A549 (cell line): ENCODE measurements at regions not wholly inside any gene's neighbourhood (a gene's known extent, or its start where the extent isn't known, plus 50 kb on each side); places are given as distances from the start of the nearest gene placed in this dataset.
A peak's percentile ranks its signal among the peaks of the same experiment; 100 is the strongest.

Experiments
- ATAC-seq, 2 experiments: fragments of 200-7000 bp in 1 of 2; fragments of >200 bp in 1 of 2; cut with Nextera tagmentation in 1 of 2; cut with Tn5 transposase in 1 of 2; 3 replicates each; pipeline versions ENCODE4 v1.8.0 to v1.9.1; 2018 to 2020; ENCODE audit warnings: mild to moderate bottlenecking in 1 of 2, moderate library complexity in 1 of 2
- CTCF ChIA-PET: fragments of 300-600 bp; sonication (Branson Sonifier 250); formaldehyde crosslinking; extraction: SDS; loops from one replicate; lab custom pipeline; 2021; ENCODE audit warnings: antibody characterized with exemption, inconsistent platforms; lab: Yijun Ruan, JAX
- POLR2A ChIA-PET: fragments of 350-600 bp; formaldehyde crosslinking; extraction: SDS; loops from one replicate; lab custom pipeline; 2021; ENCODE audit warnings: antibody characterized with exemption, inconsistent platforms; lab: Yijun Ruan, JAX
- DNase-seq, 2 experiments: peaks; one replicate each; pipeline versions ENCODE4 v3.0.0 to v3.0.0-alpha.2; 2011 to 2016; ENCODE audit warnings: low read depth in 1 of 2, low spot score in 1 of 2
- FAIRE-seq: peaks from 2 replicates; lab custom pipeline; 2011; peaks lifted over from hg19 to GRCh38; lab: Jason Lieb, UNC
- H3K27ac ChIP-seq, 2 experiments: fragments of >200 bp; sonication (Bioruptor Twin); formaldehyde crosslinking; 3 replicates each; pipeline ENCODE4 v1.5.1; 2016 to 2017
- H3K4me1 ChIP-seq: fragments of >200 bp; sonication (Bioruptor Twin); formaldehyde crosslinking; 3 replicates; pipeline ENCODE4 v1.6.1; 2016
- H3K4me2 ChIP-seq: fragments of >200 bp; sonication (Bioruptor Twin); formaldehyde crosslinking; 3 replicates; pipeline ENCODE4 v1.6.1; 2016
- H3K4me3 ChIP-seq: fragments of >200 bp; sonication (Bioruptor Twin); formaldehyde crosslinking; 3 replicates; pipeline ENCODE4 v1.5.1; 2016
- H3K9me3 ChIP-seq: fragments of >200 bp; sonication (Bioruptor Twin); formaldehyde crosslinking; 3 replicates; pipeline ENCODE4 v1.6.1; 2016
- CBX2 ChIP-seq: fragments of 200-600 bp; sonication (generic); IDR thresholded peaks from 2 replicates; pipeline ENCODE4 v1.6.1; 2016; ENCODE audit warnings: low read depth, mild to moderate bottlenecking, borderline replicate concordance
- CHD2 ChIP-seq: fragments of 150-350 bp; IDR thresholded peaks from 2 replicates; pipeline ENCODE4 v1.6.1; 2014; ENCODE audit warnings: low read length; ENCODE audit not compliant: partially characterized antibody
- E2F6 ChIP-seq: IDR thresholded peaks from 2 replicates; pipeline ENCODE4 v1.6.1; 2012; ENCODE audit warnings: low read depth, borderline replicate concordance
- EHF ChIP-seq: fragments of 250-450 bp; sonication (Bioruptor Pico); IDR thresholded peaks from 2 replicates; pipeline ENCODE4 v1.5.0; 2020; ENCODE audit warnings: mild to moderate bottlenecking
- ESRRA ChIP-seq: fragments of 150-350 bp; IDR thresholded peaks from 2 replicates; pipeline ENCODE4 v1.6.1; 2014; ENCODE audit warnings: mild to moderate bottlenecking, low read length, borderline replicate concordance
- FOSL2 ChIP-seq, 2 experiments: fragments of 450-650 bp in 1 of 2; fragments of >200 bp in 1 of 2; sonication (Bioruptor Twin) in 1 of 2; formaldehyde crosslinking; IDR thresholded peaks; 2 replicates each; pipeline versions ENCODE4 v1.5.0 to v1.6.1; 2016 to 2020; ENCODE audit warnings: mild to moderate bottlenecking in 1 of 2, moderate library complexity in 1 of 2
- GATA3 ChIP-seq: IDR thresholded peaks from 2 replicates; pipeline ENCODE4 v1.6.1; 2012; ENCODE audit warnings: borderline replicate concordance
- HEYL ChIP-seq: fragments of 250-450 bp; sonication (Bioruptor Pico); IDR thresholded peaks from 2 replicates; pipeline ENCODE4 v1.8.0; 2021; ENCODE audit warnings: mild to moderate bottlenecking, moderate library complexity
- JUN ChIP-seq, 2 experiments: fragments of >200 bp; sonication (Bioruptor Twin); formaldehyde crosslinking; IDR thresholded peaks; 2 replicates in 1 of 2; 3 replicates in 1 of 2; pipeline ENCODE4 v1.6.1; 2016 to 2017
- KDM1A ChIP-seq: fragments of 200-600 bp; sonication (generic); IDR thresholded peaks from 2 replicates; pipeline ENCODE4 v1.6.1; 2016; ENCODE audit warnings: low read depth, mild to moderate bottlenecking
- KDM5A ChIP-seq: fragments of 200-600 bp; sonication (generic); IDR thresholded peaks from 2 replicates; pipeline ENCODE4 v1.6.1; 2016; ENCODE audit warnings: antibody characterized with exemption, mild to moderate bottlenecking
- MAFK ChIP-seq: fragments of 450-650 bp; IDR thresholded peaks from 2 replicates; pipeline ENCODE4 v1.6.1; 2014; ENCODE audit not compliant: partially characterized antibody
- NFE2L2 ChIP-seq: fragments of 150-350 bp; conservative IDR thresholded peaks from 2 replicates; pipeline ENCODE4 v1.6.1; 2014; ENCODE audit warnings: low read length
- POLR2AphosphoS2 ChIP-seq: conservative IDR thresholded peaks from 2 replicates; pipeline ENCODE4 v1.6.1; 2012; ENCODE audit warnings: low read length, improper control_type of control experiment, inconsistent platforms
- RAD21 ChIP-seq, 2 experiments: fragments of >200 bp in 1 of 2; sonication (Bioruptor Twin) in 1 of 2; formaldehyde crosslinking in 1 of 2; IDR thresholded peaks in 1 of 2; conservative IDR thresholded peaks in 1 of 2; 2 replicates in 1 of 2; 3 replicates in 1 of 2; pipeline ENCODE4 v1.6.1; 2012 to 2018; ENCODE audit warnings: inconsistent platforms in 1 of 2
- RFX5 ChIP-seq: fragments of 450-650 bp; IDR thresholded peaks from 2 replicates; pipeline ENCODE4 v1.7.1; 2014; ENCODE audit warnings: antibody characterized with exemption, mild to moderate bottlenecking, moderate library complexity
- SMC3 ChIP-seq: fragments of >200 bp; sonication (Bioruptor Twin); formaldehyde crosslinking; IDR thresholded peaks from 3 replicates; pipeline ENCODE4 v1.6.1; 2018; ENCODE audit warnings: inconsistent platforms
- TP53 ChIP-seq: fragments of 250-450 bp; sonication (Bioruptor Pico); IDR thresholded peaks from 2 replicates; pipeline ENCODE4 v1.5.0; 2021; ENCODE audit warnings: mild to moderate bottlenecking, moderate library complexity
- ZNF302 ChIP-seq: fragments of 250-450 bp; sonication (Bioruptor Pico); IDR thresholded peaks from 2 replicates; pipeline ENCODE4 v1.9.0; 2021; ENCODE audit warnings: inconsistent platforms, mild to moderate bottlenecking, moderate library complexity
- WGBS: methylation state at CpG from one replicate; pipeline ENCODE4 v1.1.6; 2017; ENCODE audit errors: missing lambda C conversion rate; 5-methylcytosine and 5-hydroxymethylcytosine counted together
- TF ChIP-seq, protein P1 (sequence below): fragments of 200-600 bp; sonication (generic); IDR thresholded peaks from 2 replicates; pipeline ENCODE4 v1.6.1; 2016; ENCODE audit warnings: antibody characterized with exemption, mild to moderate bottlenecking, moderate library complexity
- TF ChIP-seq, protein P2 (sequence below): IDR thresholded peaks from 2 replicates; pipeline ENCODE4 v1.6.1; 2012

- ATAC-seq: no peak
- WGBS: 91% methylated on average over 3 of the region's 3 CpGs
- no peak overlapping the region for H3K4me2 ChIP-seq
- no peak for FAIRE-seq
- ChIA-PET POLR2A (no interaction called here), CTCF (interaction anchor here (0.7 to 1.2 kb wide), 3 partner anchors 137 to 414 kb away, joined by 3 to 5 read pairs (median 4); no protein-coding TSS in a partner anchor)
- TF ChIP-seq CHD2: no peak
- no peak for TF ChIP-seq KDM1A
- TF ChIP-seq FOSL2 (IDR thresholded peaks at IDR 0.05): no peak
- TF ChIP-seq FOSL2 (CRISPR knock-in tag; IDR thresholded peaks at IDR 0.05): no peak
- TF ChIP-seq TP53 (CRISPR knock-in tag): no peak
- TF ChIP-seq ESRRA: no peak
- no peak for TF ChIP-seq POLR2AphosphoS2
- TF ChIP-seq CBX2: no peak
- TF ChIP-seq, protein P1, sequence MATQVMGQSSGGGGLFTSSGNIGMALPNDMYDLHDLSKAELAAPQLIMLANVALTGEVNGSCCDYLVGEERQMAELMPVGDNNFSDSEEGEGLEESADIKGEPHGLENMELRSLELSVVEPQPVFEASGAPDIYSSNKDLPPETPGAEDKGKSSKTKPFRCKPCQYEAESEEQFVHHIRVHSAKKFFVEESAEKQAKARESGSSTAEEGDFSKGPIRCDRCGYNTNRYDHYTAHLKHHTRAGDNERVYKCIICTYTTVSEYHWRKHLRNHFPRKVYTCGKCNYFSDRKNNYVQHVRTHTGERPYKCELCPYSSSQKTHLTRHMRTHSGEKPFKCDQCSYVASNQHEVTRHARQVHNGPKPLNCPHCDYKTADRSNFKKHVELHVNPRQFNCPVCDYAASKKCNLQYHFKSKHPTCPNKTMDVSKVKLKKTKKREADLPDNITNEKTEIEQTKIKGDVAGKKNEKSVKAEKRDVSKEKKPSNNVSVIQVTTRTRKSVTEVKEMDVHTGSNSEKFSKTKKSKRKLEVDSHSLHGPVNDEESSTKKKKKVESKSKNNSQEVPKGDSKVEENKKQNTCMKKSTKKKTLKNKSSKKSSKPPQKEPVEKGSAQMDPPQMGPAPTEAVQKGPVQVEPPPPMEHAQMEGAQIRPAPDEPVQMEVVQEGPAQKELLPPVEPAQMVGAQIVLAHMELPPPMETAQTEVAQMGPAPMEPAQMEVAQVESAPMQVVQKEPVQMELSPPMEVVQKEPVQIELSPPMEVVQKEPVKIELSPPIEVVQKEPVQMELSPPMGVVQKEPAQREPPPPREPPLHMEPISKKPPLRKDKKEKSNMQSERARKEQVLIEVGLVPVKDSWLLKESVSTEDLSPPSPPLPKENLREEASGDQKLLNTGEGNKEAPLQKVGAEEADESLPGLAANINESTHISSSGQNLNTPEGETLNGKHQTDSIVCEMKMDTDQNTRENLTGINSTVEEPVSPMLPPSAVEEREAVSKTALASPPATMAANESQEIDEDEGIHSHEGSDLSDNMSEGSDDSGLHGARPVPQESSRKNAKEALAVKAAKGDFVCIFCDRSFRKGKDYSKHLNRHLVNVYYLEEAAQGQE: no peak
- no peak for TF ChIP-seq GATA3
- TF ChIP-seq JUN (IDR thresholded peaks at IDR 0.05): no peak
- TF ChIP-seq NFE2L2: no peak
- H3K4me3 ChIP-seq: no peak overlapping the region
- no peak for DNase-seq
- H3K9me3 ChIP-seq: no peaks in the 10 kb centered on the region
- H3K4me1 ChIP-seq: peaks cover 32% of the 10 kb centered on the region
- H3K27ac ChIP-seq: peak overlapping the region in 1 of 2 experiments; percentile 37; a peak in 1 of 6 replicates
These were observed 346.8 kb upstream of the KLF3 start for GRCh38 chr4:38317041-38317674.

- peak; percentile 97 to 98 for ATAC-seq
- Histone ChIP-seq H3K4me2 (peak overlapping the region; percentile 72), H3K4me3 (0 out of 3 replicates have a peak overlapping the region, but pooled peaks have one; percentile 10), H3K4me1 (peaks cover 34% of the 10 kb centered on the region), H3K9me3 (no peaks in the 10 kb centered on the region), H3K27ac (peak overlapping the region; percentile 78 to 89)
- WGBS: 3% methylated on average over 15 of the region's 22 CpGs
- POLR2A ChIA-PET: interaction anchor here (0.6 to 2.4 kb wide), 3 partner anchors 22 to 355 kb away, joined by 3 to 21 read pairs (median 4); no protein-coding TSS in a partner anchor
- TF ChIP-seq MAFK: no peak
- no peak for TF ChIP-seq HEYL (CRISPR knock-in tag)
- TF ChIP-seq, protein P1: no peak
- 0 out of 5 replicates have a peak, but pooled peaks of 1 of the 2 experiments have one; percentile 15 for TF ChIP-seq RAD21 (conservative IDR thresholded peaks at IDR 0.05 in 1 of 2, IDR thresholded peaks at IDR 0.05 in 1 of 2)
- TF ChIP-seq, protein P2, sequence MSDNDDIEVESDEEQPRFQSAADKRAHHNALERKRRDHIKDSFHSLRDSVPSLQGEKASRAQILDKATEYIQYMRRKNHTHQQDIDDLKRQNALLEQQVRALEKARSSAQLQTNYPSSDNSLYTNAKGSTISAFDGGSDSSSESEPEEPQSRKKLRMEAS: peak; percentile 82
- TF ChIP-seq EHF (CRISPR knock-in tag): no peak
- no peak for TF ChIP-seq ZNF302
- no peak for TF ChIP-seq ESRRA
- TF ChIP-seq RFX5: no peak
- TF ChIP-seq KDM5A: no peak
- 0 out of 3 replicates have a peak, but pooled peaks have one; percentile 11 for TF ChIP-seq SMC3
- TF ChIP-seq JUN (IDR thresholded peaks at IDR 0.05): peak; percentile 21 to 34; a peak in 1 of 5 replicates
- TF ChIP-seq E2F6: peak; percentile 57; the same call in 1 of the 2 replicates
- DNase-seq: peak; percentile 81 to 92
- no peak for FAIRE-seq
- CTCF ChIA-PET: interaction anchor here (0.6 to 3.3 kb wide), 24 partner anchors 9 to 542 kb away, joined by 3 to 24 read pairs (median 4); no protein-coding TSS in a partner anchor
These were observed 345.1 kb upstream of the KLF3 start for GRCh38 chr4:38318737-38319455.
